H9 (cell line): ENCODE measurements at regions not wholly inside any gene's neighbourhood (a gene's known extent, or its start where the extent isn't known, plus 50 kb on each side); places are given as distances from the start of the nearest gene placed in this dataset.

ENCODE experiments used
- DNase-seq: peaks from one replicate; pipeline ENCODE4 v3.0.0-alpha.2; 2017
- H2AFZ ChIP-seq: one replicate; pipeline ENCODE4 v1.6.1; 2013; ENCODE audit warnings: mild to moderate bottlenecking, low read length, control low read depth, moderate library complexity
- H2AK5ac ChIP-seq: 2 replicates; pipeline ENCODE4 v1.6.1; 2013; ENCODE audit warnings: low read length, control low read depth, mixed read lengths; ENCODE audit not compliant: insufficient read length
- H2BK120ac ChIP-seq: one replicate; pipeline ENCODE4 v1.6.1; 2013; ENCODE audit warnings: low read depth, mild to moderate bottlenecking, low read length, control low read depth, inconsistent platforms; ENCODE audit not compliant: poor library complexity, severe bottlenecking
- H2BK12ac ChIP-seq: 2 replicates; pipeline ENCODE4 v1.6.1; 2013; ENCODE audit warnings: low read length, control low read depth, mixed read lengths, low read depth; ENCODE audit not compliant: insufficient read length
- H2BK15ac ChIP-seq: 2 replicates; pipeline ENCODE4 v1.6.1; 2013; ENCODE audit warnings: low read depth, low read length, control low read depth
- H2BK20ac ChIP-seq: one replicate; pipeline ENCODE4 v1.6.1; 2013; ENCODE audit warnings: low read depth, mild to moderate bottlenecking, low read length, control low read depth, inconsistent platforms; ENCODE audit not compliant: poor library complexity, severe bottlenecking
- H2BK5ac ChIP-seq: 2 replicates; pipeline ENCODE4 v1.6.1; 2013; ENCODE audit warnings: low read length, control low read depth, mixed read lengths; ENCODE audit not compliant: insufficient read length
- H3K14ac ChIP-seq: 2 replicates; pipeline ENCODE4 v1.6.1; 2013; ENCODE audit warnings: low read length, control low read depth; ENCODE audit not compliant: insufficient read depth
- H3K18ac ChIP-seq: 2 replicates; pipeline ENCODE4 v1.6.1; 2013; ENCODE audit warnings: low read depth, mild to moderate bottlenecking, mixed read lengths, low read length, control low read depth; ENCODE audit not compliant: insufficient read length
- H3K23ac ChIP-seq: 2 replicates; pipeline ENCODE4 v1.6.1; 2013; ENCODE audit warnings: low read length, control low read depth, mixed read lengths, low read depth; ENCODE audit not compliant: insufficient read length
- H3K23me2 ChIP-seq: 2 replicates; pipeline ENCODE4 v1.6.1; 2013; ENCODE audit warnings: low read depth, mild to moderate bottlenecking, mixed read lengths, low read length, control low read depth; ENCODE audit not compliant: insufficient read length, poor library complexity, severe bottlenecking
- H3K27ac ChIP-seq: 2 replicates; pipeline ENCODE4 v1.5.1; 2013; ENCODE audit warnings: low read length, control low read depth, mixed read lengths, low read depth; ENCODE audit not compliant: insufficient read length
- H3K27me3 ChIP-seq: 2 replicates; pipeline ENCODE4 v1.6.1; 2013; ENCODE audit warnings: low read length, control low read depth, inconsistent platforms; ENCODE audit not compliant: insufficient read depth
- H3K4ac ChIP-seq: 2 replicates; pipeline ENCODE4 v1.6.1; 2013; ENCODE audit warnings: low read depth, mild to moderate bottlenecking, control low read depth, inconsistent platforms, low read length, moderate library complexity
- H3K4me1 ChIP-seq: 2 replicates; pipeline ENCODE4 v1.6.1; 2013; ENCODE audit warnings: low read length, control low read depth, inconsistent platforms; ENCODE audit not compliant: insufficient read depth
- H3K4me2 ChIP-seq: 2 replicates; pipeline ENCODE4 v1.6.1; 2013; ENCODE audit warnings: low read length, control low read depth, mixed read lengths; ENCODE audit not compliant: insufficient read length, insufficient read depth
- H3K56ac ChIP-seq: 2 replicates; pipeline ENCODE4 v1.6.1; 2013; ENCODE audit warnings: low read depth, mild to moderate bottlenecking, mixed read lengths, low read length, control low read depth; ENCODE audit not compliant: insufficient read length
- H3K79me1 ChIP-seq: 2 replicates; pipeline ENCODE4 v1.6.1; 2013; ENCODE audit warnings: low read depth, mild to moderate bottlenecking, moderate library complexity, low read length, control low read depth, inconsistent platforms; ENCODE audit not compliant: insufficient read depth, poor library complexity, severe bottlenecking
- H3K79me2 ChIP-seq: 2 replicates; pipeline ENCODE4 v1.6.1; 2013; ENCODE audit warnings: low read length, control low read depth, inconsistent platforms; ENCODE audit not compliant: insufficient read depth
- H3K9ac ChIP-seq: 2 replicates; pipeline ENCODE4 v1.6.1; 2013; ENCODE audit warnings: low read length, control low read depth, mixed read lengths; ENCODE audit not compliant: insufficient read length; ENCODE audit errors: extremely low read depth
- H3K9me3 ChIP-seq: one replicate; pipeline ENCODE4 v1.6.1; 2013; ENCODE audit warnings: low read depth, low read length, inconsistent platforms; ENCODE audit not compliant: control insufficient read depth
- H3T11ph ChIP-seq: one replicate; pipeline ENCODE4 v1.6.1; 2013; ENCODE audit warnings: mild to moderate bottlenecking, low read length, control low read depth, inconsistent platforms
- H4K20me1 ChIP-seq: one replicate; pipeline ENCODE4 v1.6.1; 2013; ENCODE audit not compliant: control insufficient read depth, insufficient read length, insufficient read depth
- H4K5ac ChIP-seq: 2 replicates; pipeline ENCODE4 v1.6.1; 2013; ENCODE audit warnings: low read depth, mild to moderate bottlenecking, mixed read lengths, low read length, control low read depth; ENCODE audit not compliant: insufficient read length
- H4K8ac ChIP-seq: replicated peaks from 2 replicates; pipeline ENCODE4 v1.6.1; 2013; ENCODE audit warnings: low read length, control low read depth, mixed read lengths, low read depth; ENCODE audit not compliant: insufficient read length
- H4K91ac ChIP-seq: 2 replicates; pipeline ENCODE4 v1.6.1; 2013; ENCODE audit warnings: low read depth, mild to moderate bottlenecking, moderate library complexity, mixed read lengths, low read length, control low read depth; ENCODE audit not compliant: insufficient read length
- H3K27ac Mint-ChIP-seq, 3 experiments: 2 replicates in 2 of 3; 3 replicates in 1 of 3; pipeline ENCODE4 v1.8.0; 2020 to 2021; ENCODE audit warnings: mixed read lengths in 3 of 3, mild to moderate bottlenecking in 1 of 3, moderate library complexity in 1 of 3
- H3K27me3 Mint-ChIP-seq: 2 replicates; pipeline ENCODE4 v1.8.0; 2021; ENCODE audit warnings: low read depth, mild to moderate bottlenecking, moderate library complexity, mixed read lengths
- H3K36me3 Mint-ChIP-seq, 3 experiments: 2 replicates in 2 of 3; 3 replicates in 1 of 3; pipeline ENCODE4 v1.8.0; 2020 to 2021; ENCODE audit warnings: low read depth in 3 of 3, mixed read lengths in 3 of 3; ENCODE audit not compliant: insufficient read depth in 1 of 3
- H3K4me1 Mint-ChIP-seq, 2 experiments: 2 replicates each; pipeline ENCODE4 v1.8.0; 2020; ENCODE audit warnings: mixed read lengths in 2 of 2
- H3K4me3 Mint-ChIP-seq, 2 experiments: 2 replicates in 1 of 2; 3 replicates in 1 of 2; pipeline ENCODE4 v1.8.0; 2020 to 2021; ENCODE audit warnings: mild to moderate bottlenecking in 2 of 2, mixed read lengths in 2 of 2, moderate library complexity in 1 of 2
- H3K9me3 Mint-ChIP-seq, 2 experiments: 2 replicates in 1 of 2; 3 replicates in 1 of 2; pipeline ENCODE4 v1.8.0; 2020; ENCODE audit warnings: mild to moderate bottlenecking in 2 of 2, mixed read lengths in 2 of 2, moderate library complexity in 1 of 2
- TF ChIP-seq, protein P1 (sequence below): fragments of 200-600 bp; sonication (generic); conservative IDR thresholded peaks from 3 replicates; pipeline ENCODE4 v1.8.0; 2021; ENCODE audit warnings: antibody characterized with exemption, mild to moderate bottlenecking

DNA sequence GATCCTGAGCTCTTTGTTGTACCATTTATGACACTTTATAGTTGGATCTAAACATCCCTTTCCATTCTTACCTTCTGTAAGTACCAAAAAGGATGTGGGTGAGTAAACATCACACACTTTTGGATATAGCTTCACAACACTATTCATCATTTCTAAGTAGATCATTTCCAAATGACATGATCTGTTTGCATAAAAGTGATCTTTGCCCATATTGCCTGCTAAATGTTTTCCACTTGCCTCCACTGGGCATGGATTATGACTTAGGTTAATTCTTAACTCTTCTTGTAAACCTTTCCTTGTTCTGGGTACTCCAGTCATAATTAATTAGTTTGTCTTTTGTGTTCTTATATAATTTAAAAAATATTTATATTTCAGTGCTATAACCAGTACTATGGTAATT, 244.9 kb upstream of the AGA start:
- Mint-ChIP-seq H3K4me3 (no peak overlapping the region), H3K4me1 (no peaks in the 10 kb centered on the region), H3K9me3 (no peaks in the 10 kb centered on the region), H3K27ac (no peak overlapping the region), H3K27me3 (no peaks in the 10 kb centered on the region), H3K36me3 (no peaks in the 10 kb centered on the region)
- H3K4ac ChIP-seq = no peak overlapping the region
- H3K14ac ChIP-seq = no peak overlapping the region
- H3K23me2 ChIP-seq = no peaks in the 10 kb centered on the region
- H3K27ac ChIP-seq = no peak overlapping the region
- no peaks in the 10 kb centered on the region for H3K79me2 ChIP-seq
- TF ChIP-seq, protein P1, sequence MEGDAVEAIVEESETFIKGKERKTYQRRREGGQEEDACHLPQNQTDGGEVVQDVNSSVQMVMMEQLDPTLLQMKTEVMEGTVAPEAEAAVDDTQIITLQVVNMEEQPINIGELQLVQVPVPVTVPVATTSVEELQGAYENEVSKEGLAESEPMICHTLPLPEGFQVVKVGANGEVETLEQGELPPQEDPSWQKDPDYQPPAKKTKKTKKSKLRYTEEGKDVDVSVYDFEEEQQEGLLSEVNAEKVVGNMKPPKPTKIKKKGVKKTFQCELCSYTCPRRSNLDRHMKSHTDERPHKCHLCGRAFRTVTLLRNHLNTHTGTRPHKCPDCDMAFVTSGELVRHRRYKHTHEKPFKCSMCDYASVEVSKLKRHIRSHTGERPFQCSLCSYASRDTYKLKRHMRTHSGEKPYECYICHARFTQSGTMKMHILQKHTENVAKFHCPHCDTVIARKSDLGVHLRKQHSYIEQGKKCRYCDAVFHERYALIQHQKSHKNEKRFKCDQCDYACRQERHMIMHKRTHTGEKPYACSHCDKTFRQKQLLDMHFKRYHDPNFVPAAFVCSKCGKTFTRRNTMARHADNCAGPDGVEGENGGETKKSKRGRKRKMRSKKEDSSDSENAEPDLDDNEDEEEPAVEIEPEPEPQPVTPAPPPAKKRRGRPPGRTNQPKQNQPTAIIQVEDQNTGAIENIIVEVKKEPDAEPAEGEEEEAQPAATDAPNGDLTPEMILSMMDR = no peak
- H3K9me3 ChIP-seq = no peaks in the 10 kb centered on the region
- H4K91ac ChIP-seq = no peak overlapping the region
- no peak overlapping the region for H2AFZ ChIP-seq
- no peak overlapping the region for H2BK20ac ChIP-seq
- H2BK15ac ChIP-seq = no peak overlapping the region
- H3K18ac ChIP-seq = no peak overlapping the region
- no peak overlapping the region for H2BK120ac ChIP-seq
- no peaks in the 10 kb centered on the region for H3K4me1 ChIP-seq
- H4K20me1 ChIP-seq = no peaks in the 10 kb centered on the region
- no peaks in the 10 kb centered on the region for H3K79me1 ChIP-seq
- H4K5ac ChIP-seq = no peak overlapping the region
- no peak overlapping the region for H3K56ac ChIP-seq
- H2AK5ac ChIP-seq = no peak overlapping the region
- DNase-seq = no peak
- H2BK12ac ChIP-seq = no peak overlapping the region
- H3K9ac ChIP-seq = no peak overlapping the region
- no peak overlapping the region for H2BK5ac ChIP-seq
- no peaks in the 10 kb centered on the region for H3K27me3 ChIP-seq
- no peak overlapping the region for H3K23ac ChIP-seq
- H3T11ph ChIP-seq = no peak overlapping the region
- no peak overlapping the region for H4K8ac ChIP-seq
- H3K4me2 ChIP-seq = no peak overlapping the region
